ENCODE measurements at regions not wholly inside any gene's neighbourhood (a gene's known extent, or its start where the extent isn't known, plus 50 kb on each side); places are given as distances from the start of the nearest gene placed in this dataset.

GRCh38 chr17:51442088-51442865 lies 181.9 kb downstream of the UTP18 start:
- TF ChIP-seq POLR2AphosphoS5 (IDR thresholded peaks at IDR 0.05; ENCODE audit: low read depth, low read length) (no peak), POLR2A (IDR thresholded peaks at IDR 0.05; ENCODE audit: low read depth, low read length) (no peak), SPI1 (IDR thresholded peaks at IDR 0.05; ENCODE audit: low read depth, low read length) (no peak), POU2F2 (IDR thresholded peaks at IDR 0.05; ENCODE audit: low read depth, low read length) (no peak), TAF1 (IDR thresholded peaks at IDR 0.05; ENCODE audit: low read depth, low read length) (no peak), PAX5 (IDR thresholded peaks at IDR 0.05; ENCODE audit: insufficient read depth, low read length, severe bottlenecking) (no peak)
- FAIRE-seq (no peak), DNase-seq (ENCODE audit: insufficient read length, low spot score) (no peak)

- DNase-seq (ENCODE audit: insufficient read length, low spot score) = no peak
- FAIRE-seq = no peak
- TF ChIP-seq TAF1 (IDR thresholded peaks at IDR 0.05; ENCODE audit: low read depth, low read length) (no peak), POLR2AphosphoS5 (IDR thresholded peaks at IDR 0.05; ENCODE audit: low read depth, low read length) (no peak), POLR2A (IDR thresholded peaks at IDR 0.05; ENCODE audit: low read depth, low read length) (no peak), POU2F2 (IDR thresholded peaks at IDR 0.05; ENCODE audit: low read depth, low read length) (no peak), PAX5 (IDR thresholded peaks at IDR 0.05; ENCODE audit: insufficient read depth, low read length, severe bottlenecking) (no peak), SPI1 (IDR thresholded peaks at IDR 0.05; ENCODE audit: low read depth, low read length) (no peak)
Observed at GRCh38 chr17:51443646-51444045, 183.3 kb downstream of the UTP18 start.

GRCh38 chr17:51445946-51446345 lies 185.6 kb downstream of the UTP18 start:
- TF ChIP-seq PAX5 (IDR thresholded peaks at IDR 0.05; ENCODE audit: insufficient read depth, low read length, severe bottlenecking) (no peak), POLR2A (IDR thresholded peaks at IDR 0.05; ENCODE audit: low read depth, low read length) (no peak), TAF1 (IDR thresholded peaks at IDR 0.05; ENCODE audit: low read depth, low read length) (no peak), SPI1 (IDR thresholded peaks at IDR 0.05; ENCODE audit: low read depth, low read length) (no peak), POLR2AphosphoS5 (IDR thresholded peaks at IDR 0.05; ENCODE audit: low read depth, low read length) (no peak), POU2F2 (IDR thresholded peaks at IDR 0.05; ENCODE audit: low read depth, low read length) (no peak)
- DNase-seq (ENCODE audit: insufficient read length, low spot score) (no peak), FAIRE-seq (no peak)

- no peak for TF ChIP-seq POLR2A (IDR thresholded peaks at IDR 0.05; ENCODE audit: low read depth, low read length)
- no peak for TF ChIP-seq POLR2AphosphoS5 (IDR thresholded peaks at IDR 0.05; ENCODE audit: low read depth, low read length)
- TF ChIP-seq POU2F2 (IDR thresholded peaks at IDR 0.05; ENCODE audit: low read depth, low read length) = no peak
- no peak for TF ChIP-seq SPI1 (IDR thresholded peaks at IDR 0.05; ENCODE audit: low read depth, low read length)
- no peak for TF ChIP-seq PAX5 (IDR thresholded peaks at IDR 0.05; ENCODE audit: insufficient read depth, low read length, severe bottlenecking)
- no peak for TF ChIP-seq TAF1 (IDR thresholded peaks at IDR 0.05; ENCODE audit: low read depth, low read length)
- FAIRE-seq = no peak
- DNase-seq (ENCODE audit: insufficient read length, low spot score) = no peak
Observed at GRCh38 chr17:51454456-51454978, 194.2 kb downstream of the UTP18 start.

- FAIRE-seq (no peak), DNase-seq (ENCODE audit: insufficient read length, low spot score) (no peak)
- TF ChIP-seq PAX5 (IDR thresholded peaks at IDR 0.05; ENCODE audit: insufficient read depth, low read length, severe bottlenecking) (no peak), POLR2AphosphoS5 (IDR thresholded peaks at IDR 0.05; ENCODE audit: low read depth, low read length) (no peak), POLR2A (IDR thresholded peaks at IDR 0.05; ENCODE audit: low read depth, low read length) (no peak), POU2F2 (IDR thresholded peaks at IDR 0.05; ENCODE audit: low read depth, low read length) (no peak), TAF1 (IDR thresholded peaks at IDR 0.05; ENCODE audit: low read depth, low read length) (no peak), SPI1 (IDR thresholded peaks at IDR 0.05; ENCODE audit: low read depth, low read length) (no peak)
Observed at GRCh38 chr17:51455211-51455610, 194.9 kb downstream of the UTP18 start.

GRCh38 chr17:51455931-51456330 lies 195.6 kb downstream of the UTP18 start:
- FAIRE-seq (no peak), DNase-seq (ENCODE audit: insufficient read length, low spot score) (no peak)
- TF ChIP-seq POLR2A (IDR thresholded peaks at IDR 0.05; ENCODE audit: low read depth, low read length) (no peak), TAF1 (IDR thresholded peaks at IDR 0.05; ENCODE audit: low read depth, low read length) (no peak)

- FAIRE-seq (no peak), DNase-seq (ENCODE audit: insufficient read length, low spot score) (no peak)
- no peak for TF ChIP-seq PAX5 (IDR thresholded peaks at IDR 0.05; ENCODE audit: insufficient read depth, low read length, severe bottlenecking)
- no peak for TF ChIP-seq POLR2A (IDR thresholded peaks at IDR 0.05; ENCODE audit: low read depth, low read length)
- TF ChIP-seq POLR2AphosphoS5 (IDR thresholded peaks at IDR 0.05; ENCODE audit: low read depth, low read length) = no peak
- TF ChIP-seq SPI1 (IDR thresholded peaks at IDR 0.05; ENCODE audit: low read depth, low read length) = no peak
Observed at GRCh38 chr17:51456942-51457341, 196.6 kb downstream of the UTP18 start.

GRCh38 chr17:51461578-51462004 lies 201.2 kb downstream of the UTP18 start:
- peak; percentile 31 for DNase-seq (ENCODE audit: insufficient read length, low spot score)
- FAIRE-seq = peak; percentile 51
- no peak for TF ChIP-seq POU2F2 (IDR thresholded peaks at IDR 0.05; ENCODE audit: low read depth, low read length)
- TF ChIP-seq TAF1 (IDR thresholded peaks at IDR 0.05; ENCODE audit: low read depth, low read length) = no peak
- TF ChIP-seq POLR2AphosphoS5 (IDR thresholded peaks at IDR 0.05; ENCODE audit: low read depth, low read length) = no peak
- TF ChIP-seq SPI1 (IDR thresholded peaks at IDR 0.05; ENCODE audit: low read depth, low read length) = no peak
- no peak for TF ChIP-seq PAX5 (IDR thresholded peaks at IDR 0.05; ENCODE audit: insufficient read depth, low read length, severe bottlenecking)
- no peak for TF ChIP-seq POLR2A (IDR thresholded peaks at IDR 0.05; ENCODE audit: low read depth, low read length)

- FAIRE-seq (no peak), DNase-seq (ENCODE audit: insufficient read length, low spot score) (no peak)
- TF ChIP-seq TAF1 (IDR thresholded peaks at IDR 0.05; ENCODE audit: low read depth, low read length) = no peak
- no peak for TF ChIP-seq POU2F2 (IDR thresholded peaks at IDR 0.05; ENCODE audit: low read depth, low read length)
Observed at GRCh38 chr17:51463353-51463752, 203.0 kb downstream of the UTP18 start.

GRCh38 chr17:51467336-51467735 lies 207.0 kb downstream of the UTP18 start:
- FAIRE-seq (no peak), DNase-seq (ENCODE audit: insufficient read length, low spot score) (no peak)
- TF ChIP-seq POLR2A (IDR thresholded peaks at IDR 0.05; ENCODE audit: low read depth, low read length) (no peak), POU2F2 (IDR thresholded peaks at IDR 0.05; ENCODE audit: low read depth, low read length) (no peak), TAF1 (IDR thresholded peaks at IDR 0.05; ENCODE audit: low read depth, low read length) (no peak), SPI1 (IDR thresholded peaks at IDR 0.05; ENCODE audit: low read depth, low read length) (no peak), PAX5 (IDR thresholded peaks at IDR 0.05; ENCODE audit: insufficient read depth, low read length, severe bottlenecking) (no peak)

Measured in GM12891 (cell line).